Stomach (tissue), 4 donors: ENCODE measurements at regions not wholly inside any gene's neighbourhood (a gene's known extent, or its start where the extent isn't known, plus 50 kb on each side); places are given as distances from the start of the nearest gene placed in this dataset.

Experiments
- CTCF ChIP-seq, 7 experiments: fragments of 450-650 bp in 4 of 7; fragments of 200-600 bp in 3 of 7; sonication (generic) in 3 of 7; IDR thresholded peaks; one replicate each; pipeline ENCODE4 v1.5.1; 2016 to 2019; ENCODE audit warnings: antibody characterized with exemption in 7 of 7, control low read depth in 2 of 7, mild to moderate bottlenecking in 1 of 7
- POLR2A ChIP-seq, 4 donors: fragments of 450-650 bp; IDR thresholded peaks; one replicate each; pipeline ENCODE4 v1.6.1; 2016; ENCODE audit warnings: antibody characterized with exemption in 4 of 4, control low read depth in 2 of 4, mild to moderate bottlenecking in 1 of 4, moderate library complexity in 1 of 4

GRCh38 chr9:118003240-118003639 is 299.0 kb downstream of the TLR4 start:
- no peak for TF ChIP-seq CTCF (IDR thresholded peaks at IDR 0.05)
- TF ChIP-seq POLR2A (IDR thresholded peaks at IDR 0.05) = no peak
